ENCODE measurements at regions not wholly inside any gene's neighbourhood (a gene's known extent, or its start where the extent isn't known, plus 50 kb on each side); places are given as distances from the start of the nearest gene placed in this dataset.

GRCh38 chr5:152187668-152188067 is 217.4 kb downstream of the NMUR2 start:
- no peak overlapping the region for H3K4me3 ChIP-seq (ENCODE audit: low read depth, low read length)

GRCh38 chr5:152185547-152186245 is 219.4 kb downstream of the NMUR2 start:
- no peak overlapping the region for H3K4me3 ChIP-seq (ENCODE audit: low read depth, low read length)
- TF ChIP-seq CTCF (IDR thresholded peaks at IDR 0.05; ENCODE audit: borderline replicate concordance, insufficient read depth, low read depth, low read length), result no peak

More at GRCh38 chr5:152187668-152188067, 217.4 kb downstream of the NMUR2 start:
- no peak for TF ChIP-seq CTCF (IDR thresholded peaks at IDR 0.05; ENCODE audit: borderline replicate concordance, insufficient read depth, low read depth, low read length)

GRCh38 chr5:152184266-152184665 is 220.8 kb downstream of the NMUR2 start:
- no peak overlapping the region for H3K4me3 ChIP-seq (ENCODE audit: low read depth, low read length)
- no peak for TF ChIP-seq CTCF (IDR thresholded peaks at IDR 0.05; ENCODE audit: borderline replicate concordance, insufficient read depth, low read depth, low read length)

- H3K4me3 ChIP-seq (ENCODE audit: low read depth, low read length), result no peak overlapping the region
- no peak for TF ChIP-seq CTCF (IDR thresholded peaks at IDR 0.05; ENCODE audit: borderline replicate concordance, insufficient read depth, low read depth, low read length)
Observed at GRCh38 chr5:152181461-152181860, 223.6 kb downstream of the NMUR2 start.

- TF ChIP-seq CTCF (IDR thresholded peaks at IDR 0.05; ENCODE audit: borderline replicate concordance, insufficient read depth, low read depth, low read length), result no peak
- no peak overlapping the region for H3K4me3 ChIP-seq (ENCODE audit: low read depth, low read length)
Observed at GRCh38 chr5:152178350-152178699, 226.8 kb downstream of the NMUR2 start.

- no peak overlapping the region for H3K4me3 ChIP-seq (ENCODE audit: low read depth, low read length)
- TF ChIP-seq CTCF (IDR thresholded peaks at IDR 0.05; ENCODE audit: borderline replicate concordance, insufficient read depth, low read depth, low read length), result no peak
Observed at GRCh38 chr5:152177626-152178349, 227.3 kb downstream of the NMUR2 start.

- no peak overlapping the region for H3K4me3 ChIP-seq (ENCODE audit: low read depth, low read length)
- TF ChIP-seq CTCF (IDR thresholded peaks at IDR 0.05; ENCODE audit: borderline replicate concordance, insufficient read depth, low read depth, low read length), result no peak
Observed at GRCh38 chr5:152171888-152172287, 233.2 kb downstream of the NMUR2 start.
